Osteoblast (primary cell): ENCODE measurements at regions not wholly inside any gene's neighbourhood (a gene's known extent, or its start where the extent isn't known, plus 50 kb on each side); places are given as distances from the start of the nearest gene placed in this dataset.

Experiments
- DNase-seq: peaks from one replicate; pipeline ENCODE4 v3.0.0; 2011; ENCODE audit warnings: low spot score, mixed read lengths; ENCODE audit not compliant: insufficient read length; ENCODE audit errors: missing footprints
- H2AFZ ChIP-seq: 2 replicates; pipeline ENCODE4 v1.6.0; 2011; ENCODE audit warnings: mild to moderate bottlenecking, low read length
- H3K27ac ChIP-seq: 2 replicates; pipeline ENCODE4 v1.5.1; 2011; ENCODE audit warnings: mild to moderate bottlenecking, low read depth, low read length, moderate library complexity
- H3K27me3 ChIP-seq: 2 replicates; pipeline ENCODE4 v1.6.0; 2012; ENCODE audit warnings: mild to moderate bottlenecking, control low read depth, inconsistent platforms, low read length, moderate library complexity; ENCODE audit not compliant: insufficient read depth
- H3K36me3 ChIP-seq: 2 replicates; pipeline ENCODE4 v1.5.1; 2011; ENCODE audit warnings: mild to moderate bottlenecking, low read length, control low read depth, moderate library complexity; ENCODE audit not compliant: insufficient read depth
- H3K4me1 ChIP-seq: 2 replicates; pipeline ENCODE4 v1.5.1; 2011; ENCODE audit warnings: mild to moderate bottlenecking, low read length, control low read depth, moderate library complexity; ENCODE audit not compliant: insufficient read depth
- H3K4me2 ChIP-seq: 2 replicates; pipeline ENCODE4 v1.6.0; 2011; ENCODE audit warnings: mild to moderate bottlenecking, low read length; ENCODE audit not compliant: insufficient read depth
- H3K4me3 ChIP-seq: fragments of 200-600 bp; sonication (generic); 3 replicates; pipeline ENCODE4 v1.5.1; 2012; ENCODE audit warnings: mild to moderate bottlenecking, low read length, inconsistent platforms; ENCODE audit not compliant: insufficient read depth
- H3K79me2 ChIP-seq: 2 replicates; pipeline ENCODE4 v1.6.0; 2012; ENCODE audit warnings: mild to moderate bottlenecking, low read length, control low read depth, inconsistent platforms; ENCODE audit not compliant: insufficient read depth
- H3K9me3 ChIP-seq: 2 replicates; pipeline ENCODE4 v1.5.1; 2011; ENCODE audit warnings: low read depth, low read length, control low read depth
- H4K20me1 ChIP-seq: 2 replicates; pipeline ENCODE4 v1.6.0; 2012; ENCODE audit warnings: mild to moderate bottlenecking, low read length, control low read depth; ENCODE audit not compliant: insufficient read depth
- CTCF ChIP-seq: IDR thresholded peaks from 2 replicates; pipeline ENCODE4 v1.5.1; 2011; ENCODE audit warnings: mild to moderate bottlenecking, low read depth, low read length, moderate library complexity; ENCODE audit errors: extremely low read depth

- Histone ChIP-seq H3K4me2 (no peak overlapping the region), H3K79me2 (no peaks in the 10 kb centered on the region), H3K4me1 (peaks cover 42% of the 10 kb centered on the region), H4K20me1 (no peaks in the 10 kb centered on the region), H2AFZ (no peak overlapping the region), H3K27ac (no peak overlapping the region), H3K27me3 (no peaks in the 10 kb centered on the region), H3K4me3 (no peak overlapping the region), H3K9me3 (no peaks in the 10 kb centered on the region), H3K36me3 (no peaks in the 10 kb centered on the region)
- no peak for TF ChIP-seq CTCF
- no peak for DNase-seq
These were observed 102.6 kb upstream of the RBBP8 start for GRCh38 chr18:22830511-22830910.

- no peak for DNase-seq
- Histone ChIP-seq H3K4me1 (peaks cover 39% of the 10 kb centered on the region), H3K36me3 (no peaks in the 10 kb centered on the region), H3K9me3 (no peaks in the 10 kb centered on the region), H3K4me3 (no peak overlapping the region), H3K27me3 (no peaks in the 10 kb centered on the region), H3K27ac (peak overlapping the region; percentile 25), H2AFZ (no peak overlapping the region), H4K20me1 (no peaks in the 10 kb centered on the region), H3K4me2 (no peak overlapping the region), H3K79me2 (no peaks in the 10 kb centered on the region)
- no peak for TF ChIP-seq CTCF
These were observed 101.7 kb upstream of the RBBP8 start for GRCh38 chr18:22831441-22831904.

GRCh38 chr18:22836932-22837331 is 96.2 kb upstream of the RBBP8 start:
- Histone ChIP-seq H3K4me1 (peaks cover 33% of the 10 kb centered on the region), H3K4me2 (no peak overlapping the region), H3K27ac (no peak overlapping the region), H3K36me3 (no peaks in the 10 kb centered on the region), H3K4me3 (no peak overlapping the region), H3K9me3 (no peaks in the 10 kb centered on the region), H3K79me2 (no peaks in the 10 kb centered on the region), H3K27me3 (no peaks in the 10 kb centered on the region), H4K20me1 (no peaks in the 10 kb centered on the region), H2AFZ (no peak overlapping the region)
- TF ChIP-seq CTCF, result no peak
- no peak for DNase-seq

- Histone ChIP-seq H3K9me3 (no peaks in the 10 kb centered on the region), H2AFZ (no peak overlapping the region), H3K27ac (no peak overlapping the region), H3K36me3 (no peaks in the 10 kb centered on the region), H3K4me3 (no peak overlapping the region), H4K20me1 (no peaks in the 10 kb centered on the region), H3K27me3 (no peaks in the 10 kb centered on the region), H3K79me2 (no peaks in the 10 kb centered on the region), H3K4me1 (peaks cover 21% of the 10 kb centered on the region), H3K4me2 (peak overlapping the region; percentile 45)
- no peak for TF ChIP-seq CTCF
- no peak for DNase-seq
These were observed 94.9 kb upstream of the RBBP8 start for GRCh38 chr18:22838221-22838620.
